Left lung (tissue), 4 donors: ENCODE measurements at regions not wholly inside any gene's neighbourhood (a gene's known extent, or its start where the extent isn't known, plus 50 kb on each side); places are given as distances from the start of the nearest gene placed in this dataset.

Experiments used
- ATAC-seq: fragments of 200-7000 bp; cut with Tn5 transposase; one replicate; pipeline ENCODE4 v1.9.1; 2020; ENCODE audit warnings: moderate library complexity
- DNase-seq, 4 donors: peaks; one replicate each; pipeline ENCODE4 v3.0.0-alpha.2; 2013 to 2020
- H3K27ac ChIP-seq, 2 donors: fragments of 200-600 bp; sonication (generic) in 1 of 2; one replicate each; pipeline versions ENCODE4 v1.5.0 to v1.8.0; 2020 to 2021
- H3K27me3 ChIP-seq, 2 donors: fragments of 200-600 bp; sonication (generic) in 1 of 2; one replicate each; pipeline versions ENCODE4 v1.5.0 to v1.8.0; 2020 to 2021
- H3K36me3 ChIP-seq, 2 donors: fragments of 200-600 bp; sonication (generic) in 1 of 2; one replicate each; pipeline versions ENCODE4 v1.5.0 to v1.8.0; 2020 to 2021
- H3K4me1 ChIP-seq, 2 donors: fragments of 200-600 bp; one replicate each; pipeline ENCODE4 v1.8.0; 2021
- H3K4me3 ChIP-seq, 2 donors: fragments of 200-600 bp; sonication (generic) in 1 of 2; one replicate each; pipeline versions ENCODE4 v1.5.0 to v1.8.0; 2020 to 2021; ENCODE audit warnings: mild to moderate bottlenecking in 1 of 2
- H3K9me3 ChIP-seq, 2 donors: fragments of 200-600 bp; sonication (generic) in 1 of 2; one replicate each; pipeline versions ENCODE4 v1.5.0 to v1.8.0; 2020 to 2021
- CTCF ChIP-seq, 2 donors: fragments of 200-600 bp; sonication (generic) in 1 of 2; IDR thresholded peaks; one replicate each; pipeline versions ENCODE4 v1.5.0 to v1.8.0; 2021; ENCODE audit warnings: antibody characterized with exemption in 2 of 2
- intact Hi-C, 2 donors: fragments of 100-400 bp; cut with DNase I; formaldehyde crosslinking; loops; one replicate each; pipeline versions ENCODE4 v1.11.2 to v1.14.2; 2022
- microRNA-seq, 2 donors: library from miRNA; unstranded; fragments of <30 nt; microRNA quantifications; one replicate each; pipeline ENCODE4, GENCODE V29; 2019
- donor health status: DM: no; HTN: yes; CAD: no.
- donor health status: DM: no; HTN: no; CAD: no.

GRCh38 chr16:77132051-77132618 is 58.9 kb upstream of the MON1B start:
- intact Hi-C loops = no loop called here
- TF ChIP-seq CTCF (IDR thresholded peaks at IDR 0.05) = no peak
- peaks cover 0 to 2% of the 10 kb centered on the region in 2 donors for H3K9me3 ChIP-seq
- H3K27ac ChIP-seq = no peak overlapping the region
- H3K4me1 ChIP-seq = no peaks in the 10 kb centered on the region
- ATAC-seq = no peak
- H3K27me3 ChIP-seq = no peaks in the 10 kb centered on the region
- H3K4me3 ChIP-seq = no peak overlapping the region
- DNase-seq = no peak
- no peaks in the 10 kb centered on the region for H3K36me3 ChIP-seq

DNA sequence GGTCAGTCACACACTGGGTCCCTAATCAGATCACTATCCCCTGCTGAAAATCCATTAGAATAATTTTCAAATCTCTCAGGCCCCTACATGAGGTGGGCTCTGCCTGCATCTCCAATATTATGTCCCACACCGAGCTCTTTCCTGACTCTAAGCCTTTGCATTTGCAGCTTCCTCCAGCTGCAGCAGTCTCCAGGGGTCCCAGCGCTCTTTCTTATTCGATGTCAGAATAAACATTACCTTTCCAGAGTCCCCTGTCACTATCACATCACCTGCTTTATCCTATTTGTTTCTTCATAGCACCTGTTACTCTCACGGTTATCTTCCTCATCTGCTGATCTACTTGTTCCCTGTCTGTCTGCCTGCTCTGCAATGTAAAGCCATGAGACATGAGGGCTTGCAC is 57.3 kb upstream of the MON1B start:
- Histone ChIP-seq H3K4me3 (no peak overlapping the region), H3K36me3 (no peaks in the 10 kb centered on the region), H3K4me1 (no peaks in the 10 kb centered on the region), H3K27me3 (no peaks in the 10 kb centered on the region), H3K27ac (no peak overlapping the region), H3K9me3 (no peaks in the 10 kb centered on the region)
- DNase-seq (no peak), ATAC-seq (no peak)
- TF ChIP-seq CTCF (IDR thresholded peaks at IDR 0.05) = no peak
- intact Hi-C loops = no loop called here

- Histone ChIP-seq H3K9me3 (no peaks in the 10 kb centered on the region), H3K27me3 (no peaks in the 10 kb centered on the region), H3K36me3 (no peaks in the 10 kb centered on the region), H3K4me3 (no peak overlapping the region), H3K27ac (no peak overlapping the region), H3K4me1 (no peaks in the 10 kb centered on the region)
- DNase-seq (no peak), ATAC-seq (no peak)
- intact Hi-C loops = no loop called here
- TF ChIP-seq CTCF (IDR thresholded peaks at IDR 0.05) = no peak
These were observed 53.9 kb upstream of the MON1B start for GRCh38 chr16:77137045-77137444.

Small RNA genes lying in the stretch of these regions (microRNA-seq; reads per million reads assigned to microRNA genes)
- 0 reads per million in 2 donors for gene MIR4719
